HepG2 (cell line): ENCODE measurements at regions not wholly inside any gene's neighbourhood (a gene's known extent, or its start where the extent isn't known, plus 50 kb on each side); places are given as distances from the start of the nearest gene placed in this dataset.

Source experiments
- ATAC-seq: fragments of 200-7000 bp; cut with Tn5 transposase; 3 replicates; pipeline ENCODE4 v1.9.1; 2020; ENCODE audit warnings: mild to moderate bottlenecking, moderate library complexity
- BruUV-seq: library from RNA; stranded (reverse); fragments of 400-500 nt; replicated peaks from 2 replicates; lab custom pipeline; 2021; lab: Mats Ljungman, UMichigan
- CTCF ChIA-PET: fragments of 300-600 bp; formaldehyde crosslinking; extraction: SDS; loops from one replicate; lab custom pipeline; 2021; ENCODE audit warnings: low total read pairs, inconsistent platforms, low intra/inter-chr PET ratio; lab: Yijun Ruan, JAX
- POLR2A ChIA-PET: fragments of 350-600 bp; sonication (Branson Sonifier 250); formaldehyde crosslinking; loops from one replicate; lab custom pipeline; 2020; ENCODE audit warnings: antibody characterized with exemption, inconsistent platforms; lab: Yijun Ruan, JAX
- DNase-seq: peaks from one replicate; pipeline ENCODE4 v3.0.0-alpha.2; 2015; ENCODE audit warnings: low spot score
- FAIRE-seq: peaks from 3 replicates; lab custom pipeline; 2011; peaks lifted over from hg19 to GRCh38; lab: Jason Lieb, UNC
- H2AFZ ChIP-seq: one replicate; pipeline ENCODE4 v1.6.1; 2011; ENCODE audit warnings: low read length, inconsistent platforms
- H3K27ac ChIP-seq: fragments of 300-600 bp; 3 replicates; pipeline ENCODE4 v1.8.0; 2011; ENCODE audit warnings: mixed run types, mild to moderate bottlenecking, mixed read lengths, low read length, inconsistent platforms; ENCODE audit not compliant: insufficient read depth; ENCODE audit errors: extremely low read length
- H3K27me3 ChIP-seq, 2 experiments: fragments of 200-600 bp in 1 of 2; 2 replicates in 1 of 2; 3 replicates in 1 of 2; pipeline versions ENCODE4 v1.6.0 to v1.8.0; 2011; ENCODE audit warnings: low read length in 2 of 2, mild to moderate bottlenecking in 2 of 2, moderate library complexity in 2 of 2, inconsistent platforms in 1 of 2; ENCODE audit not compliant: insufficient read depth in 2 of 2, control insufficient read depth in 1 of 2
- H3K36me3 ChIP-seq, 2 experiments: fragments of 200-600 bp in 1 of 2; replicated peaks in 1 of 2; 2 replicates in 1 of 2; 3 replicates in 1 of 2; pipeline versions ENCODE4 v1.5.1 to v1.8.0; 2011; ENCODE audit warnings: low read length in 2 of 2, inconsistent platforms in 1 of 2; ENCODE audit not compliant: insufficient read depth in 2 of 2, control insufficient read depth in 1 of 2
- H3K4me1 ChIP-seq: 2 replicates; pipeline ENCODE4 v1.5.1; 2012; ENCODE audit warnings: low read length, inconsistent platforms; ENCODE audit not compliant: insufficient read depth
- H3K4me2 ChIP-seq: 2 replicates; pipeline ENCODE4 v1.6.0; 2011; ENCODE audit warnings: low read depth, low read length, inconsistent platforms
- H3K4me3 ChIP-seq, 3 experiments: fragments of 200-600 bp in 1 of 3; sonication (generic), shearing (Covaris generic) in 1 of 3; replicated peaks in 1 of 3; 2 replicates each; pipeline ENCODE4 v1.5.1; 2011 to 2016; ENCODE audit warnings: low read length in 3 of 3, inconsistent platforms in 2 of 3, low read depth in 2 of 3, mild to moderate bottlenecking in 2 of 3, control low read depth in 1 of 3, mixed read lengths in 1 of 3; ENCODE audit not compliant: insufficient read depth in 1 of 3
- H3K79me2 ChIP-seq: one replicate; pipeline ENCODE4 v1.6.1; 2011; ENCODE audit warnings: low read length, inconsistent platforms; ENCODE audit not compliant: insufficient read depth
- H3K9ac ChIP-seq: 2 replicates; pipeline ENCODE4 v1.6.0; 2011; ENCODE audit warnings: mild to moderate bottlenecking, low read depth, low read length, inconsistent platforms; ENCODE audit not compliant: insufficient read depth
- H3K9me3 ChIP-seq: 2 replicates; pipeline ENCODE4 v1.5.1; 2012; ENCODE audit warnings: mild to moderate bottlenecking, low read length
- H4K20me1 ChIP-seq: 2 replicates; pipeline ENCODE4 v1.6.0; 2011; ENCODE audit warnings: inconsistent platforms, mild to moderate bottlenecking, low read length, moderate library complexity; ENCODE audit not compliant: insufficient read depth
- CHD4 ChIP-seq: fragments of 200-600 bp; sonication (generic); IDR thresholded peaks from 2 replicates; pipeline ENCODE4 v1.7.0; 2017; ENCODE audit warnings: mild to moderate bottlenecking, low read length, borderline replicate concordance
- FOSL1 ChIP-seq: sonication (generic); formaldehyde crosslinking; IDR thresholded peaks from 2 replicates; pipeline ENCODE4 v1.9.0; 2021; ENCODE audit warnings: missing genetic modification reagents, borderline replicate concordance
- FOXO1 ChIP-seq: sonication (generic); formaldehyde crosslinking; IDR thresholded peaks from 2 replicates; pipeline ENCODE4 v1.4.0; 2020; ENCODE audit warnings: missing genetic modification reagents
- HNRNPLL ChIP-seq: fragments of 200-400 bp; formaldehyde crosslinking; IDR thresholded peaks from 2 replicates; pipeline ENCODE4 v1.6.1; 2017; ENCODE audit warnings: mild to moderate bottlenecking, low read depth, low read length; ENCODE audit not compliant: poor library complexity, severe bottlenecking
- NCOR1 ChIP-seq: fragments of 200-600 bp; sonication (generic); IDR thresholded peaks from 2 replicates; pipeline ENCODE4 v1.7.0; 2017; ENCODE audit warnings: antibody characterized with exemption, low read length, borderline replicate concordance
- PHF20 ChIP-seq: sonication (generic); formaldehyde crosslinking; IDR thresholded peaks from 2 replicates; pipeline ENCODE4 v1.5.0; 2020; ENCODE audit warnings: mild to moderate bottlenecking, missing genetic modification reagents
- SMARCC2 ChIP-seq: fragments of 450-650 bp; IDR thresholded peaks from 2 replicates; pipeline ENCODE4 v1.6.1; 2017; ENCODE audit warnings: antibody characterized with exemption, mild to moderate bottlenecking
- SPEN ChIP-seq: sonication (generic); formaldehyde crosslinking; IDR thresholded peaks from 2 replicates; pipeline ENCODE4 v1.5.1; 2020; ENCODE audit warnings: low read depth, mild to moderate bottlenecking, missing genetic modification reagents
- TOE1 ChIP-seq: sonication (generic); formaldehyde crosslinking; IDR thresholded peaks from 2 replicates; pipeline ENCODE4 v1.4.0; 2020; ENCODE audit warnings: mild to moderate bottlenecking, missing genetic modification reagents
- ZNF484 ChIP-seq: sonication (generic); formaldehyde crosslinking; IDR thresholded peaks from 2 replicates; pipeline ENCODE4 v1.5.1; 2020; ENCODE audit warnings: mild to moderate bottlenecking, low read depth, missing genetic modification reagents, borderline replicate concordance
- ZNF598 ChIP-seq: sonication (generic); formaldehyde crosslinking; IDR thresholded peaks from 2 replicates; pipeline ENCODE4 v1.5.1; 2020; ENCODE audit warnings: mild to moderate bottlenecking, missing genetic modification reagents, borderline replicate concordance
- ZNF660 ChIP-seq: sonication (generic); formaldehyde crosslinking; IDR thresholded peaks from 2 replicates; pipeline ENCODE4 v1.5.1; 2020; ENCODE audit warnings: mild to moderate bottlenecking, low read depth, missing genetic modification reagents, borderline replicate concordance
- ZNF768 ChIP-seq: sonication (generic); formaldehyde crosslinking; IDR thresholded peaks from 2 replicates; pipeline ENCODE4 v1.4.0; 2020; ENCODE audit warnings: missing genetic modification reagents
- ZSCAN22 ChIP-seq: sonication (generic); formaldehyde crosslinking; IDR thresholded peaks from 2 replicates; pipeline ENCODE4 v1.4.0; 2020; ENCODE audit warnings: mild to moderate bottlenecking, missing genetic modification reagents
- whole genome bisulfite sequencing: methylation state at CpG from one replicate; pipeline ENCODE4 v1.1.6; 2017; ENCODE audit warnings: low lambda C conversion rate; 5-methylcytosine and 5-hydroxymethylcytosine counted together
- in situ Hi-C: cut with HindIII; loops from 2 replicates; pipeline ENCODE4 v1.10.0; 2017; ENCODE audit warnings: low pct_unique_long_range_greater_than_20kb; ENCODE audit not compliant: extremely low pct_ligation_motif_present
- intact Hi-C: fragments of 100-400 bp; cut with micrococcal nuclease; formaldehyde crosslinking; loops from one replicate; pipeline ENCODE4 v1.10.0; 2022; ENCODE audit not compliant: unreplicated experiment
- TF ChIP-seq, protein P1 (sequence below): sonication (generic); formaldehyde crosslinking; IDR thresholded peaks from 2 replicates; pipeline ENCODE4 v1.8.1; 2023; ENCODE audit warnings: missing genetic modification reagents, mild to moderate bottlenecking, borderline replicate concordance
- TF ChIP-seq, protein P2 (sequence below): sonication (generic); formaldehyde crosslinking; IDR thresholded peaks from 2 replicates; pipeline ENCODE4 v1.9.0; 2021; ENCODE audit warnings: missing genetic modification reagents, borderline replicate concordance
- TF ChIP-seq, protein P3 (sequence below): sonication (generic); formaldehyde crosslinking; IDR thresholded peaks from 2 replicates; pipeline ENCODE4 v1.5.1; 2020; ENCODE audit warnings: mild to moderate bottlenecking, missing genetic modification reagents, moderate library complexity
- TF ChIP-seq, protein P4 (sequence below): sonication (generic); formaldehyde crosslinking; IDR thresholded peaks from 2 replicates; pipeline ENCODE4 v1.4.0; 2020; ENCODE audit warnings: mild to moderate bottlenecking, missing genetic modification reagents, borderline replicate concordance

DNA sequence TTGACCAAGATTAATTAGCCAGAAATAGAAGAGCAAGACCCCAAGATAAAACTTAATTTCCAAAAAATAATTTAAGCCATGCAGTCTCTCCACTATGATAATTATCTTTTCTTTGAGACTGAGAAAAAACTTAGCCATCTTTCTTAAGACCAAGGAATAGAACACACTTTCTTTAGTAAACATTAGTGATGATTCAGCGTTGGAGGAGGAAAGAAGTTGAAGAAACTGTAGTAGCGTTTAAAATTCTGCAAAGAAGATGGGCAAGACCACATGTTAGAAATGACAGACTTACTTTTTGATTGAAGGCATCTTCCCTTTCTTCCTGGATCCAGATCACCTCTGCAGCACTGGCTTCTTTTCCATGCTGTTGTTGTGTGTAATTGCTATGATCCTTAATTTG, 124.8 kb upstream of the RASSF8 start:
- intact Hi-C loops: no loop called here
- no peak overlapping the region for H2AFZ ChIP-seq
- H3K27me3 ChIP-seq: 0 out of 5 replicates have a peak, but pooled peaks cover 0 to 3% of the 10 kb centered on the region in 2 experiments
- DNase-seq (no peak), FAIRE-seq (no peak), ATAC-seq (no peak)
- TF ChIP-seq PHF20 (CRISPR knock-in tag) (no peak), ZNF660 (no peak), FOSL1 (no peak), SPEN (CRISPR knock-in tag) (no peak), ZSCAN22 (CRISPR knock-in tag) (no peak), ZNF768 (CRISPR knock-in tag) (no peak), TOE1 (no peak), FOXO1 (CRISPR knock-in tag) (no peak), CHD4 (no peak), HNRNPLL (no peak), SMARCC2 (no peak), ZNF598 (CRISPR knock-in tag) (no peak), ZNF484 (no peak), NCOR1 (no peak)
- TF ChIP-seq, protein P1, sequence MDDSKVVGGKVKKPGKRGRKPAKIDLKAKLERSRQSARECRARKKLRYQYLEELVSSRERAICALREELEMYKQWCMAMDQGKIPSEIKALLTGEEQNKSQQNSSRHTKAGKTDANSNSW (CRISPR knock-in tag): no peak
- TF ChIP-seq, protein P2, sequence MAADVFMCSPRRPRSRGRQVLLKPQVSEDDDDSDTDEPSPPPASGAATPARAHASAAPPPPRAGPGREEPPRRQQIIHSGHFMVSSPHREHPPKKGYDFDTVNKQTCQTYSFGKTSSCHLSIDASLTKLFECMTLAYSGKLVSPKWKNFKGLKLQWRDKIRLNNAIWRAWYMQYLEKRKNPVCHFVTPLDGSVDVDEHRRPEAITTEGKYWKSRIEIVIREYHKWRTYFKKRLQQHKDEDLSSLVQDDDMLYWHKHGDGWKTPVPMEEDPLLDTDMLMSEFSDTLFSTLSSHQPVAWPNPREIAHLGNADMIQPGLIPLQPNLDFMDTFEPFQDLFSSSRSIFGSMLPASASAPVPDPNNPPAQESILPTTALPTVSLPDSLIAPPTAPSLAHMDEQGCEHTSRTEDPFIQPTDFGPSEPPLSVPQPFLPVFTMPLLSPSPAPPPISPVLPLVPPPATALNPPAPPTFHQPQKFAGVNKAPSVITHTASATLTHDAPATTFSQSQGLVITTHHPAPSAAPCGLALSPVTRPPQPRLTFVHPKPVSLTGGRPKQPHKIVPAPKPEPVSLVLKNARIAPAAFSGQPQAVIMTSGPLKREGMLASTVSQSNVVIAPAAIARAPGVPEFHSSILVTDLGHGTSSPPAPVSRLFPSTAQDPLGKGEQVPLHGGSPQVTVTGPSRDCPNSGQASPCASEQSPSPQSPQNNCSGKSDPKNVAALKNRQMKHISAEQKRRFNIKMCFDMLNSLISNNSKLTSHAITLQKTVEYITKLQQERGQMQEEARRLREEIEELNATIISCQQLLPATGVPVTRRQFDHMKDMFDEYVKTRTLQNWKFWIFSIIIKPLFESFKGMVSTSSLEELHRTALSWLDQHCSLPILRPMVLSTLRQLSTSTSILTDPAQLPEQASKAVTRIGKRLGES: no peak
- TF ChIP-seq, protein P3, sequence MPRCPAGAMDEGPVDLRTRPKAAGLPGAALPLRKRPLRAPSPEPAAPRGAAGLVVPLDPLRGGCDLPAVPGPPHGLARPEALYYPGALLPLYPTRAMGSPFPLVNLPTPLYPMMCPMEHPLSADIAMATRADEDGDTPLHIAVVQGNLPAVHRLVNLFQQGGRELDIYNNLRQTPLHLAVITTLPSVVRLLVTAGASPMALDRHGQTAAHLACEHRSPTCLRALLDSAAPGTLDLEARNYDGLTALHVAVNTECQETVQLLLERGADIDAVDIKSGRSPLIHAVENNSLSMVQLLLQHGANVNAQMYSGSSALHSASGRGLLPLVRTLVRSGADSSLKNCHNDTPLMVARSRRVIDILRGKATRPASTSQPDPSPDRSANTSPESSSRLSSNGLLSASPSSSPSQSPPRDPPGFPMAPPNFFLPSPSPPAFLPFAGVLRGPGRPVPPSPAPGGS (CRISPR knock-in tag): no peak
- TF ChIP-seq, protein P4, sequence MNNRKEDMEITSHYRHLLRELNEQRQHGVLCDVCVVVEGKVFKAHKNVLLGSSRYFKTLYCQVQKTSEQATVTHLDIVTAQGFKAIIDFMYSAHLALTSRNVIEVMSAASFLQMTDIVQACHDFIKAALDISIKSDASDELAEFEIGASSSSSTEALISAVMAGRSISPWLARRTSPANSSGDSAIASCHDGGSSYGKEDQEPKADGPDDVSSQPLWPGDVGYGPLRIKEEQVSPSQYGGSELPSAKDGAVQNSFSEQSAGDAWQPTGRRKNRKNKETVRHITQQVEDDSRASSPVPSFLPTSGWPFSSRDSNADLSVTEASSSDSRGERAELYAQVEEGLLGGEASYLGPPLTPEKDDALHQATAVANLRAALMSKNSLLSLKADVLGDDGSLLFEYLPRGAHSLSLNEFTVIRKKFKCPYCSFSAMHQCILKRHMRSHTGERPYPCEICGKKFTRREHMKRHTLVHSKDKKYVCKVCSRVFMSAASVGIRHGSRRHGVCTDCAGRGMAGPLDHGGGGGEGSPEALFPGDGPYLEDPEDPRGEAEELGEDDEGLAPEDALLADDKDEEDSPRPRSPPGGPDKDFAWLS: no peak
- H3K79me2 ChIP-seq: no peaks in the 10 kb centered on the region
- no peaks in the 10 kb centered on the region for H3K9me3 ChIP-seq
- POLR2A ChIA-PET: no interaction called here
- 0% methylated on average over 2 of the region's 2 CpGs for WGBS
- no peaks in the 10 kb centered on the region for H4K20me1 ChIP-seq
- CTCF ChIA-PET: no interaction called here
- no peak overlapping the region for H3K9ac ChIP-seq
- H3K4me2 ChIP-seq: no peak overlapping the region
- H3K4me3 ChIP-seq: no peak overlapping the region
- in situ Hi-C loops: no loop called here
- no peaks in the 10 kb centered on the region for H3K36me3 ChIP-seq
- BruUV-seq: no TSS peak
- H3K4me1 ChIP-seq: no peaks in the 10 kb centered on the region
- H3K27ac ChIP-seq: no peak overlapping the region
